Breast epithelium (tissue), 3 donors: ENCODE measurements at regions not wholly inside any gene's neighbourhood (a gene's known extent, or its start where the extent isn't known, plus 50 kb on each side); places are given as distances from the start of the nearest gene placed in this dataset.

ENCODE experiments used
- POLR2A ChIP-seq: fragments of 450-650 bp; IDR thresholded peaks from one replicate; pipeline ENCODE4 v1.6.1; 2016; ENCODE audit warnings: antibody characterized with exemption, mild to moderate bottlenecking, moderate library complexity
- TF ChIP-seq, protein P1 (sequence below), 3 donors: fragments of 450-650 bp; IDR thresholded peaks; one replicate each; pipeline ENCODE4 v1.5.1; 2016 to 2017; ENCODE audit warnings: antibody characterized with exemption in 3 of 3, mild to moderate bottlenecking in 3 of 3, moderate library complexity in 3 of 3

DNA sequence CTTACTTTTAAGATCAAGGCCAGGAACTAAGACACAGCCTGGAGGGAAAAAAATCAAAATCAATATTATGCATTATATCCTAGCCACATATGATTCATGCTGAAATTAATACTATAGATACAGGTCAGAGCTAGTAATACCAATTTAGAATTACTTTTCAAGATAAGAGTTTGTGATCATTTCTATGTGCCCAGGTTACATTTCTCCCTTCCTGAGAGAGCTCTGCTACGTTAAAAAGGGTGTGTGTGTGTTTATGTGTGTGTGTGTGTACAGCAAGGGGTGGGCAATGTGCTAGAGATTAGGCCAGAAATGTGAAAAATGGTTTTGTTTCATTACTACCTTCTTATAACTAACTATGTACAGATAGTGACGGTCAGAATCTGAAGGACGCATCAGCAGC is 223.9 kb upstream of the FLRT2 start:
- TF ChIP-seq, protein P1, sequence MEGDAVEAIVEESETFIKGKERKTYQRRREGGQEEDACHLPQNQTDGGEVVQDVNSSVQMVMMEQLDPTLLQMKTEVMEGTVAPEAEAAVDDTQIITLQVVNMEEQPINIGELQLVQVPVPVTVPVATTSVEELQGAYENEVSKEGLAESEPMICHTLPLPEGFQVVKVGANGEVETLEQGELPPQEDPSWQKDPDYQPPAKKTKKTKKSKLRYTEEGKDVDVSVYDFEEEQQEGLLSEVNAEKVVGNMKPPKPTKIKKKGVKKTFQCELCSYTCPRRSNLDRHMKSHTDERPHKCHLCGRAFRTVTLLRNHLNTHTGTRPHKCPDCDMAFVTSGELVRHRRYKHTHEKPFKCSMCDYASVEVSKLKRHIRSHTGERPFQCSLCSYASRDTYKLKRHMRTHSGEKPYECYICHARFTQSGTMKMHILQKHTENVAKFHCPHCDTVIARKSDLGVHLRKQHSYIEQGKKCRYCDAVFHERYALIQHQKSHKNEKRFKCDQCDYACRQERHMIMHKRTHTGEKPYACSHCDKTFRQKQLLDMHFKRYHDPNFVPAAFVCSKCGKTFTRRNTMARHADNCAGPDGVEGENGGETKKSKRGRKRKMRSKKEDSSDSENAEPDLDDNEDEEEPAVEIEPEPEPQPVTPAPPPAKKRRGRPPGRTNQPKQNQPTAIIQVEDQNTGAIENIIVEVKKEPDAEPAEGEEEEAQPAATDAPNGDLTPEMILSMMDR (IDR thresholded peaks at IDR 0.05), result no peak
- TF ChIP-seq POLR2A, result no peak
